NCI-H128 (cell line): ENCODE measurements at regions not wholly inside any gene's neighbourhood (a gene's known extent, or its start where the extent isn't known, plus 50 kb on each side); places are given as distances from the start of the nearest gene placed in this dataset.
A peak's percentile ranks its signal among the peaks of the same experiment; 100 is the strongest.

Experiments
- DNase-seq: peaks from one replicate; lab custom pipeline; 2025; ENCODE audit not compliant: unreplicated experiment; lab: John Stamatoyannopoulos, UW

GRCh38 chr12:93102312-93102711 lies 173.2 kb upstream of the EEA1 start:
- no peak for DNase-seq

GRCh38 chr12:93102744-93103143 lies 173.6 kb upstream of the EEA1 start:
- DNase-seq, result no peak

- no peak for DNase-seq
Observed at GRCh38 chr12:93103154-93103553, 174.1 kb upstream of the EEA1 start.

- no peak for DNase-seq
Observed at GRCh38 chr12:93104535-93104934, 175.4 kb upstream of the EEA1 start.

GRCh38 chr12:93106910-93107309 lies 177.8 kb upstream of the EEA1 start:
- no peak for DNase-seq

- DNase-seq, result no peak
Observed at GRCh38 chr12:93107514-93108312, 178.6 kb upstream of the EEA1 start.

GRCh38 chr12:93108985-93109384 lies 179.9 kb upstream of the EEA1 start:
- DNase-seq, result no peak

GRCh38 chr12:93109551-93110203 lies 180.6 kb upstream of the EEA1 start:
- no peak for DNase-seq

GRCh38 chr12:93111773-93112172 lies 182.7 kb upstream of the EEA1 start:
- no peak for DNase-seq

- no peak for DNase-seq
Observed at GRCh38 chr12:93113317-93114006, 184.4 kb upstream of the EEA1 start.

- DNase-seq, result no peak
Observed at GRCh38 chr12:93115198-93115601, 186.1 kb upstream of the EEA1 start.

- DNase-seq, result no peak
Observed at GRCh38 chr12:93115646-93116045, 186.6 kb upstream of the EEA1 start.

GRCh38 chr12:93116632-93117031 lies 187.5 kb upstream of the EEA1 start:
- DNase-seq, result no peak

GRCh38 chr12:93121729-93122488 lies 192.8 kb upstream of the EEA1 start:
- no peak for DNase-seq

GRCh38 chr12:93122569-93123091 lies 193.5 kb upstream of the EEA1 start:
- no peak for DNase-seq

GRCh38 chr12:93125126-93125525 lies 196.0 kb upstream of the EEA1 start:
- DNase-seq, result no peak

- no peak for DNase-seq
Observed at GRCh38 chr12:93126069-93126474, 197.0 kb upstream of the EEA1 start.

GRCh38 chr12:93127107-93127560 lies 198.0 kb upstream of the EEA1 start:
- DNase-seq, result no peak

GRCh38 chr12:93127582-93128331 lies 198.7 kb upstream of the EEA1 start:
- peak; percentile 83 for DNase-seq

GRCh38 chr12:93128332-93128707 lies 199.2 kb upstream of the EEA1 start:
- peak; percentile 91 for DNase-seq
